ENCODE measurements at regions not wholly inside any gene's neighbourhood (a gene's known extent, or its start where the extent isn't known, plus 50 kb on each side); places are given as distances from the start of the nearest gene placed in this dataset.
"Not testable (repeated sequence)": the region's sequence is repeated elsewhere in the genome, so short reads cannot be mapped to it uniquely, and the experiment has no call there.

DNA sequence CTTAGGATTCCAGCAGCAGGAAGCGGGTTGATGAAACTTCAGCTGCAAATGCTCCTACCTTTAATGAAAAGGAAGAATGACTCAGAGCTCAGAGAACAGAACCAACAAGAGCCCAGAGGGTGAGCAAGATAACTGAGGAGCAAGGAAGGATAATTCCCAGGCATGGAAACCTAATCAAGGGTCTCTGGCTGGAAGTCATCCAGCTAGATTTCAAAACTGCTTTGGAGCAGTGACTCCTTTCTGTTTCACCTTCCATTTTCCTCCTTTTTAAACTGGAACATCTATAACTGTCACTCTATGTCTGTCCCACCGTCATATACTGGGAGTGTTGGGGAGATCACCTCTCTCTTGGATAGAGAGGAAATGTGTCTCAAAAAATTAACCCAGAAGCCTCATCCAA is 148.4 kb upstream of the RAB6C start:
- no peak for DNase-seq

- not testable (repeated sequence) for DNase-seq
Measured at GRCh38 chr2:129833465-129833864, 146.0 kb upstream of the RAB6C start.

GRCh38 chr2:129847043-129847442 is 132.4 kb upstream of the RAB6C start:
- no peak for DNase-seq

DNA sequence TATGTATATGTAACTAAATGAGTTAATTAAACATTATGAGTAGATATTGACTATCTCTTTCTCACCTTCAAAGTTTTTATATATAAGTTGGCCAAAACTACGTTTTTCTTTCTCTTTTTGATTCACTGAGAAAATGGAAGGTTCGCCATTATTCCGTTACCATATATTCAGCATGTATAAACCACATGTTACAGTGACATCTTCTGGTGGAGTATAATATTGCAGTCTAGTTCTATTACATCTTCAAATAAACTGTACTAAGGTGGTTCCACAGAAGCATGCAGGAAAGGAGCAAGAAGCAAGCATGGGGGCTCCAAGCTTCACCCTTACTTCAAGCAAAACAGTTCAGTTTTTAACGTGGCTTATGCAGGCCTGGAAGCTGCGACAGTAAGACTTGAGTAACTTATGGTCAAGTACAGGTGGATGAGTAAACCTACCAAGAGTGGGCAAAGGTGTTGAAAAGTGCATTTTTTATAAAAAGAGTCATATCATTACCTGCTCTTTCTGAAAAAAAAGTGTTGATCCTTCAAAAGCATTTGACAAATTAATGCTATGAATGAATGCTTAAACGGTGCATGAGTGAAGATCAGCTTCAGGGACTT is 129.8 kb upstream of the RAB6C start:
- peak; percentile 39 for DNase-seq

GRCh38 chr2:129857200-129857599 is 122.3 kb upstream of the RAB6C start:
- DNase-seq = no peak

DNA sequence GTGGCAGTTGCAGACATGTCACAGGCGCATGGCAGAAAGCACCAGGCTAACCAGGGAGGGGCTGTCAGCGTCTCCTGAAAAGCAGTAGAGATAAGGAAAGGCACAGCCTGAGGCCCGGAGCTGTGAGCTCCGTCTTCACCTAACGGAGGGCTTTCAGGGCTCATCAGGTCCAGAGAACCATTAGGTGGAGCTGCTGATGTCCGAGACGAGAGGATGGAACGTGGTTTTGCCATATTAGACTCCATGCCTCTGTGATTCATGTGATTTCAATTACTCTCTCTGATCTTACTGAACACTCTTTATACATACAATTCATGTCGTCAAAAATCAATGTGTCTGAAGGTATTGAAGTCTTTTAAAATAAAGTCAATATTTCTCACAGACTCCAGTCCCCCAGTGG is 120.3 kb upstream of the RAB6C start:
- DNase-seq = no peak

DNA sequence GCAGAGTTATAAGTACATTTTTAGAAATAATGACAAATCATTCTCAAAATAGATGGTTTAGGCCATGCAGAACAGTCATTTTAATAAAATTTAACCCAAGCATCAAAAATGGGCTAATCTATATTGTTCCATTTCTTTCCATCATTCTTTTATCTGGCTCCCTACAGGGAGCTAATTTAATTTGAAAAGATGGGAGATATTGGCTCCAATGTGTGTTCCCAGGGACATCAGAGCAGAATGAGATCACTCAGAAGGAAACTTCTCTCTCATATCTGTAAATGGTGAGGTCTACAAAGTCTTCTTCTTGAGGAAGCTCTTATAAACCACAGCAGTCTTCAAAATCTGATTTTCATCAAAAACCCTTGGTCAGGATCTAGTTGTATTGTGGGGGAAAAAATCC is 119.4 kb upstream of the RAB6C start:
- DNase-seq = no peak

DNA sequence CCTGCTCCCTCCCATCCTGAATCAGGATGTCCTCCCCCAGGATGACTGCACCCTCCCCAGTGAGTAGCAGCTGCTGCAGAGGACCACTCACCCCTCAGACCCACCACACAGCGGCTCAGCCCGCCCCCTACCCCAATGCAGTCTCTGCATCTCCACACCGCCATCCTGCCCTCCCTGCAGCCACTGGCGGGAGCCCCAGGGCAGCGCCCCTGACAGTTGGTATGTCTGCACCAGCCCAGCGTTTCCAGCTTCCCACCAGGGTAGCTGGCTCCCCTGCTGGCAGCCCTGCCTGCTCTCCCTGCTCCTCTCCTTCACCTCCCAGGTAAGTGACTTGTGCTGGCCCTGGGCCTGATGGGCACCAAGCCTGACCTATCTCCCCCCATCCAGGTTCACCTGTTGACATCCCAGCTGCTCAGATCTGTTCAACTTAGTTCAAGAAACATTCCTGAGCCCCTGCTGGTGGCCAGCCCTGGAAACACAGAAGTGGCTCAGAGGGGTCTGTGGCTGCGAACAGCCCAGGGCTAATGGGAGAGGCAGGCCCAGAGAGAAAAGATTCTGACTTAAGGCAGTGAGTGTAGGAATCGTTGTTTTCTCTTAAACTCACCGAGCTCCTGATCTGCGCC is 117.7 kb upstream of the RAB6C start:
- no peak for DNase-seq

DNA sequence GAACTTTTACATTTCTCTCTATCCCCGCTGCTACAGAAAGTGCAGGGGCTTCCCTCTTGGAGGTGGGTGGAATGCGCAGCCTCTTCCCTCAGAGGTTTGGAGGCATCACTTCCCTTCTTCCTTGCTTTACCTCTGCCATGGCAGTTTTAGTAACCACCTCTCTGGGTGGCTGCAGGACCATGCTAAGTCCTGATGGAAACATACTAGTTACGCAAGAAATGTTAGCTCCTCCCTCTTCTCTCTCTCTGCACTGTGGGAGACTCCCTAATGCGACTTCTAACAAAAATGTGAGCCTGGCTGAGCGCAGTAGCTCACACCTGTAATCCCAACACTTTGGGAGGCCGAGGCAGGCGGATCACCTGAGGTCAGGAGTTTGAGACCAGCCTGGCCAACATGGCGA is 116.8 kb upstream of the RAB6C start:
- no peak for DNase-seq

DNA sequence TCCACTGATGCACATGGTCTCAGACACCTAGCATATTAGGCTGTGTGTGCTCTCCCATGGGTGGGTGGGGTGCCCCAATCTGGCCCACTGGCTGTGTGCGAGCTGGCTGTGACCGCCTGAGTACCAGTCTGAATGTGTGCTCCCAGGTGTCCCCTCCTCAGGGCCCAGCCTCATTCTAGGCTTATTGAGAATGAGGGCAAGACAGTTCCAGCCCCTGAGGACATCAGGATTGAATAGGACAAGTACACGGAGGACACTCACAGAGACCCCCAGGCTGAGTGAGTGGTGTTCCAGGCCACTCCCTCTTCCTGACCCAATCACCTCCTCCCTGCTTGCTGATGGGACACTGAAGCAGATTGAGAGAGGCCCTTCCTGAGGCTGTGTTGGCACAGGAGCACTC is 116.1 kb upstream of the RAB6C start:
- no peak for DNase-seq

DNA sequence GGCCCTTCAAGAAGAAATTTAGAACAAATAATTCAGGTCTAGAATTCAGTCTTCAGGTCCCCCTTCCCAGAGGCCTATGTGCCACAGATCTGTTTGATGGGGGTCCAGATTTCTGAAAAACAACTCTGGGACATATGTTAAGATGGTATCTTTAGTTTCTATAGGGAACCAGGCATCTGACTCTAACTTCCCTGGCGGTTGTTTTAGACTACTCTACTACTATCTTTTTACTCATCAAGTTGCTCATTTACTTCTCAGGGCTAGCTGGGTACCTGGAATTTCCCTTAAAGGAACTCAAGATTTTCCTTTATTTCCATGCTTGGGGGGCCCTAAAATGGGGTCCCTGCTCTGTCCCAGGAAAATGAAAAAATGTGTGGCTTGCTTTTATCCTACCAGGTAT is 114.7 kb upstream of the RAB6C start:
- DNase-seq = no peak

- no peak for DNase-seq
Measured at GRCh38 chr2:129865976-129866375, 113.5 kb upstream of the RAB6C start.

DNA sequence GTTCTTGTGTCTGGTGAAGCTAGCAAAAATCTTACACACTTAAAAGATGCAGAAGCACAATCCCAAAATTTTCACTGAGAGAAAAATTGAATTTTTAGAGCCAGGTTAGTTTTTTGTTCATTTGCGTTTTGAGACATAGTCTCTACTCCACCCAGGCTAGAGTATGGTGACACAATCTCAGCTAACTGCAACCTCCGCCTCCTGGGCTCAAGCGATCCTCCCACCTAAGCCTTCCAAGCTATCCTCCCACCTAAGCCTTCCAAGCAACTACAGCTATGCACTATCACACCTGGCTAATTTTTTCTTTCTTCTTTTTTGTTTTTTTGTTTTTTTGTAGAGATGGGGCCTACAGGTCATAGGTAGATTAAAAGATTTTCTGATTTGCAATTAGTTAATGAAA is 113.1 kb upstream of the RAB6C start:
- no peak for DNase-seq

- no peak for DNase-seq
Measured at GRCh38 chr2:129868151-129868550, 111.3 kb upstream of the RAB6C start.

DNA sequence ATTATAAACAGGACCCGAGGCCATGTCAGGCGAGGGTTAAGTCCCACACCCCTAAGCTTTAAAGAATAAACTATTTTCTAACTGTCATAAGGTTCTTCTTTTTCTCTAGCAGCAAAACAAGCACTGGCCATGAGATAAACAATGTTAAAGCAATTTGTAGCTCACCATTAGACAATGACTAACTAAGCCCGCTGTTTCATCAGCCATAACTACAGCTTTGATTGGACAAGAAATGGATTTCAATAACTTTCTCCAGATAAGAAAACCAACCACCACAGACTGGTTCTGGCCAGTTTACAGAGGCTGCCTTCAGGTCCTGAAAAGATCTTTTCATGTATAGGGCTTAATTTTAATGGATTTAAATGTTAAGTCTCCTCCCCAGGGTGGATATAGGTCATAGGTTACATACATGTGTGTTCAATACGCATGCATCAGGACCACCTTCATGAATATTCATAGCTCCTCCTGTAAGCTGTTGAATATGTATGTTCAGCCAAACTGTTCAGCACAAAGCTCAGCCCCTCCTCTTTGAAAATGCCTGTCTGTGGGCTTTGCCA is 108.7 kb upstream of the RAB6C start:
- DNase-seq = no peak

- DNase-seq = no peak
Measured at GRCh38 chr2:129872446-129872845, 107.0 kb upstream of the RAB6C start.

DNA sequence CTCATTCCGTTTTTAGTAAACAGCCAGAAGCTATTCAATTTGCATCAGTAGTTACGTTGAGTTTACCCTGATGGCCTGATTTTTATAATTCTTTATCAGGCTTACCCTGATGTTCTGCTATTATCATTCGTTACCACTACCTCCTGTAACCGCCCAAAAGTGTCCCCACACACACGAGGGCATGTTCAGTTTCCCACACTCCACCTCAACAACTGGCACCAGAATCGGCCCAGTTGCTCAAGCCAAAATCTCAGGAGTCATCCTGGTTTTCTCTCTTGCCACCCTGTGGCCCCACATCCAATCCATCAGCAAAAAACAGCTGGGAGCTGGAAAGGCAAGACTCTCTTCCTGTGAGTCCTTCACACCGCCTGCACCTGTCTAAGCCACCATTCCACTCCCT is 102.9 kb upstream of the RAB6C start:
- DNase-seq = no peak

DNA sequence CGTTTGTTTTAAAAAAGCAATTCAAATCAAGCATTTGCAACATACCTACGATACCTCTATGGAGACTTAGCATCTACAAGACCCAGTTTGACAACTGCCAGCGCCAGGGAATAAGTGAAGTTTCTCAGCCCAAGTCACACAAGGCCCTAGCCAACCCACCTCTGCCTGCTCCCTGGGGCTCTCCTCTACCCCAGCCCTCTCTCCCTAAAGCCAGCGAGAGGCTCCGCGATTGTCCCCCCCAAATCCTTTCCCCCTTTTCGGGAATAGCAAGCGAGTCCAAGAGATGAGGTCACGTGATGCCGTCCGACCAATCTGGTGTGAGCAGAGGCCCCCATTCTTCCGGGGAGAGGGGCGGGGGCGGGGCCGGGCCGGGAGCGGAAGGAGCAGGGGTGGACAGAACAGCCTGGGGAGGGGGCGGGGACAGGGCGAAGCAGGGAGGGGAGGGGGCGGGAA is 102.2 kb upstream of the RAB6C start:
- peak; percentile 57 for DNase-seq

DNA sequence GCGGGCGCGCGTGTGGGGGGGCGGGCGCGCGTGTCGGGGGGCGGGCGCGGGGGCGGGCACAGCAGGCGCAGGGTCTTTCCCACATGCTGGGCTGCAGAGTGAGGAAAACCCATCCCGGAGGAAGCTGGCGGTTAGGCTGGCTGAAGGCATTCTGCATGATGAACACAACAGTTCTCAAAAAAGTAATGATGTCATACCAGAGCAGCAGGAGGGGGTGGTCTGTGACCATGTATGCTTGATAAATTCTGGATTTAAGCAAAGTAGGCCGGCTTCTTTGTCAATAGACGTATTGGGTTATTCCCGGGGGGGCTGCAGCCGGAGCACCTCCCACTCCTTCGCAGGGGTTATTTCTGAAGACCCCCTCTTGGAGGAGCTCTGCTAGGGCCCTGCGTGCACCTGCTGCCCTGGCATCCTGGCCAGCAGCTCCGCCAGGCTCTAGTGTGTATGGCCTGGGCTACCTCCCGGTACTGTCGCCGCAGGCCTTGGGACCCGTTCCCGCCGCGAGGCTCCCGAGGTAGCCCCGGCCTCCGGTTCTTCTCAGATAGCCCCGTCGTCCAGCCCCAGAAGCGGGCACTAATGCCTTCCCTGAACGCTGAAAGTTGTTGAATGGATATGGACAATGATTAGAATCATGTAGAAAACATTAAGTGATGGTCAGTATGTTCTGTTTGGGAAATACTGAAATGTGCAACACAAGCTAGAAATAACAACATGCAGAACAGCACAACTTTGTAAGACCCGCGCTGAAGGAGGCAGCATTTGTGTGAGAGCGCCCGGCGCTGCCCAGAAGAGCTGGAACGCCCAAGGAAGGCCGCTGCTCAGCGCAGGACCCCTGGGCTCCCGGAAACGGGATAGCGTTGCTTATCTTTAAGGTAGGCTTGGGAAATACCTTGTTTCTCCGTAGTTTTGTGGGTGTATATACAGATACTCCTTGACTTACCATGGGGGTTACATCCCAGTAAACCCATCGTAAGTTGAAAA is 101.4 kb upstream of the RAB6C start:
- DNase-seq = no peak

DNA sequence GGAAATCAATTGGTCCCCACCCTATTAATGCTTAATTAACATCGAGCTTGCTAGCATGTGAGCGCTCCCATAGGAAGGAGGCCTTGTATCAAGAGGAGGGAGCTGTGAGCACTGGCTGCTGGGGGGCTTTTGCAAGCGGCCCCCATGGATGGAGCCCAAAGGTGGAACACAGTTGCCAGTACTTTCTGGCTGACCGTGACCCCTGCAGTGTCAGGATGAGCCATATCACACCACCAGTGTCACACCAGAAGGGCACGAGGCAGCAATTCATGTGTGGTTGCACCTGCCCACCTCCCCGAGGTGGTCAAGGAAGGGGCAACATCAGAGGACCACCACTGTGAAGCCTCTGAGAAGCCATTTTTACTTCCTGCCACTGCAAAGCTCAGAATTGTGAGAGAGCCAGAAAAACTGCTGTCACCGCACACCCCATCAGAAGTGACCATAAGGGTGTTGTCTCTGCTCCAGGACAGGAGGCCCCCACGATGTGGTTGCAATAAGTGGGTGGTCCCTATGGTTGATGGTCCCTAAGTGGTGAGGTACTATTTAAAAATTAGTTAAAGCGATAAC is 99.8 kb upstream of the RAB6C start:
- no peak for DNase-seq

- no peak for DNase-seq
Measured at GRCh38 chr2:129880309-129880708, 99.2 kb upstream of the RAB6C start.

GRCh38 chr2:129880971-129881370 is 98.5 kb upstream of the RAB6C start:
- DNase-seq = no peak

DNA sequence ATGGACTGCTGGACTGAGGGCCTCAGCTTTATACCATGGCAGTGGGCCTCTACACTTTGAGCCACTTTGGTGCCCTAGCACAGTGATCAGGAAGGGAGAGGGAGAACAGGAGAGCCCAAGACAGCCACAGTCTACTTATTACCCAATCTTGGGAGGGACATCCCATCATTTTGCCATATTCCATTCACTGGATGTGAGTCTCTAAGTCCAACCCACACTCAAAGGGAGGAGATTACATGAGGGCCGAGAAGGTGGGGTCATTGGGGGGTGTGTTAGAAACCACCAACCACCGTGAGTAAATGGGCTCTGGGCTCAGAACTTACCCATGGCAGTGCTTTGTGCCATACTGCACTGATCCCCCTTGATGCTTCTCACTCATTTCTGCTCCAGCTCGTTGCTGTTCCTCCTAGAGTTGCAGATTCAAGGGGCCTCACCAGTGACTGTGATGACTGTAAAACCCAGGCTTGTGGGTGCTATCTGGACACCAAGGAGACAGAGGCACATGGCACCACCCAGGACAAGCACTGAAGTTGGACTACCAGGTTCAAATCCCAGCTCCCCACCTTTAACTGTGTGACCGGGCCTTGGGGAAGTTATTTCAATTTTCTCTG is 97.6 kb upstream of the RAB6C start:
- DNase-seq = no peak
